K562 (cell line): ENCODE measurements at regions not wholly inside any gene's neighbourhood (a gene's known extent, or its start where the extent isn't known, plus 50 kb on each side); places are given as distances from the start of the nearest gene placed in this dataset.

Source experiments
- CXXC5 ChIP-seq: fragments of 250-450 bp; sonication (Bioruptor Pico); IDR thresholded peaks from 2 replicates; pipeline ENCODE4 v1.8.0; 2022; ENCODE audit warnings: inconsistent platforms, mild to moderate bottlenecking, moderate library complexity
- EZH2 ChIP-seq: IDR thresholded peaks from 2 replicates; pipeline ENCODE4 v1.6.1; 2012; ENCODE audit warnings: low read depth, mild to moderate bottlenecking, inconsistent platforms, low read length, borderline replicate concordance
- MAFF ChIP-seq: IDR thresholded peaks from 2 replicates; pipeline ENCODE4 v1.6.1; 2012; ENCODE audit warnings: low read length, improper control_type of control experiment
- ZNF239 ChIP-seq: fragments of 250-450 bp; sonication (Bioruptor Pico); IDR thresholded peaks from 2 replicates; pipeline ENCODE4 v1.4.0; 2020; ENCODE audit warnings: mild to moderate bottlenecking
- TF ChIP-seq, protein P1 (sequence below), 3 experiments: IDR thresholded peaks in 2 of 3; conservative IDR thresholded peaks in 1 of 3; 2 replicates each; pipeline ENCODE4 v1.5.1; 2011 to 2012; ENCODE audit warnings: low read length in 3 of 3, mild to moderate bottlenecking in 3 of 3, control low read depth in 2 of 3, improper control_type of control experiment in 1 of 3, inconsistent platforms in 1 of 3, low read depth in 1 of 3, mixed read lengths in 1 of 3, moderate library complexity in 1 of 3; ENCODE audit not compliant: insufficient read depth in 2 of 3
- TF ChIP-seq, protein P2 (sequence below): fragments of 250-450 bp; sonication (Bioruptor Pico); IDR thresholded peaks from 2 replicates; pipeline ENCODE4 v1.5.1; 2021; ENCODE audit warnings: mild to moderate bottlenecking
- TF ChIP-seq, protein P3 (sequence below): fragments of 250-450 bp; sonication (Bioruptor Pico); IDR thresholded peaks from 2 replicates; pipeline ENCODE4 v1.8.0; 2021; ENCODE audit warnings: moderate library complexity, mild to moderate bottlenecking, inconsistent platforms
- TF ChIP-seq, protein P4 (sequence below): fragments of 450-650 bp; conservative IDR thresholded peaks from 2 replicates; pipeline ENCODE4 v1.6.1; 2016; ENCODE audit warnings: missing genetic modification characterization, low read depth, mild to moderate bottlenecking, missing compliant biosample characterization, moderate library complexity

DNA sequence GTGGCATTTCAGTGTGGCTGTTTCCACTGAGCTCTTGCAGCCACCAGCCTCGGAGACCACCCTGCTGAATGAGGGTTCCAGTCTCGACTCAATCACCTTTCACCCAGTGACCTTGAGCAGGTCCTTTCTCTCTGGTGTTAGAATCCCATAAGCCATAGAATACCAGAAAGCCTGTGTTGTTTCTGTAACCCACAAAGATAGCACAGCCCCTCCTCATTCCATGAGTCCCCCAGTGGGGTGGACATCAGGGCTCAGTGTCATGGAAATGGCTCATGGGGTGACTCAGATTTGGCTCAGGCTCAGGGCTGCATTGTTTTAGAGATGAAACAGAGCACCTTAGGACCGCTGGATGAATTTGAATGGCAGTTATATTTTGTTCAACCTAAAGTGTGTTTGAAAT is 171.5 kb downstream of the PTPN11 start:
- TF ChIP-seq, protein P1, sequence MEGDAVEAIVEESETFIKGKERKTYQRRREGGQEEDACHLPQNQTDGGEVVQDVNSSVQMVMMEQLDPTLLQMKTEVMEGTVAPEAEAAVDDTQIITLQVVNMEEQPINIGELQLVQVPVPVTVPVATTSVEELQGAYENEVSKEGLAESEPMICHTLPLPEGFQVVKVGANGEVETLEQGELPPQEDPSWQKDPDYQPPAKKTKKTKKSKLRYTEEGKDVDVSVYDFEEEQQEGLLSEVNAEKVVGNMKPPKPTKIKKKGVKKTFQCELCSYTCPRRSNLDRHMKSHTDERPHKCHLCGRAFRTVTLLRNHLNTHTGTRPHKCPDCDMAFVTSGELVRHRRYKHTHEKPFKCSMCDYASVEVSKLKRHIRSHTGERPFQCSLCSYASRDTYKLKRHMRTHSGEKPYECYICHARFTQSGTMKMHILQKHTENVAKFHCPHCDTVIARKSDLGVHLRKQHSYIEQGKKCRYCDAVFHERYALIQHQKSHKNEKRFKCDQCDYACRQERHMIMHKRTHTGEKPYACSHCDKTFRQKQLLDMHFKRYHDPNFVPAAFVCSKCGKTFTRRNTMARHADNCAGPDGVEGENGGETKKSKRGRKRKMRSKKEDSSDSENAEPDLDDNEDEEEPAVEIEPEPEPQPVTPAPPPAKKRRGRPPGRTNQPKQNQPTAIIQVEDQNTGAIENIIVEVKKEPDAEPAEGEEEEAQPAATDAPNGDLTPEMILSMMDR (IDR thresholded peaks at IDR 0.05 in 2 of 3, conservative IDR thresholded peaks at IDR 0.05 in 1 of 3; ENCODE audit: insufficient read depth in 2 of 3, low read depth in 1 of 3, low read length in 3 of 3): no peak
- no peak for TF ChIP-seq CXXC5 (CRISPR knock-in tag)
- no peak for TF ChIP-seq MAFF
- TF ChIP-seq, protein P2, sequence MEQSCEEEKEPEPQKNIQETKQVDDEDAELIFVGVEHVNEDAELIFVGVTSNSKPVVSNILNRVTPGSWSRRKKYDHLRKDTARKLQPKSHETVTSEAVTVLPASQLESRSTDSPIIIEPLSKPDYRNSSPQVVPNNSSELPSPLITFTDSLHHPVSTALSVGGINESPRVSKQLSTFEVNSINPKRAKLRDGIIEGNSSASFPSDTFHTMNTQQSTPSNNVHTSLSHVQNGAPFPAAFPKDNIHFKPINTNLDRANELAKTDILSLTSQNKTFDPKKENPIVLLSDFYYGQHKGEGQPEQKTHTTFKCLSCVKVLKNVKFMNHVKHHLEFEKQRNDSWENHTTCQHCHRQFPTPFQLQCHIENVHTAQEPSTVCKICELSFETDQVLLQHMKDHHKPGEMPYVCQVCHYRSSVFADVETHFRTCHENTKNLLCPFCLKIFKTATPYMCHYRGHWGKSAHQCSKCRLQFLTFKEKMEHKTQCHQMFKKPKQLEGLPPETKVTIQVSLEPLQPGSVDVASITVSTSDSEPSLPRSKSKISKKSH (CRISPR knock-in tag): no peak
- TF ChIP-seq EZH2: no peak
- TF ChIP-seq, protein P3, sequence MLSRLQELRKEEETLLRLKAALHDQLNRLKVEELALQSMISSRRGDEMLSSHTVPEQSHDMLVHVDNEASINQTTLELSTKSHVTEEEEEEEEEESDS (CRISPR knock-in tag): no peak
- TF ChIP-seq ZNF239 (CRISPR knock-in tag): no peak
- TF ChIP-seq, protein P4, sequence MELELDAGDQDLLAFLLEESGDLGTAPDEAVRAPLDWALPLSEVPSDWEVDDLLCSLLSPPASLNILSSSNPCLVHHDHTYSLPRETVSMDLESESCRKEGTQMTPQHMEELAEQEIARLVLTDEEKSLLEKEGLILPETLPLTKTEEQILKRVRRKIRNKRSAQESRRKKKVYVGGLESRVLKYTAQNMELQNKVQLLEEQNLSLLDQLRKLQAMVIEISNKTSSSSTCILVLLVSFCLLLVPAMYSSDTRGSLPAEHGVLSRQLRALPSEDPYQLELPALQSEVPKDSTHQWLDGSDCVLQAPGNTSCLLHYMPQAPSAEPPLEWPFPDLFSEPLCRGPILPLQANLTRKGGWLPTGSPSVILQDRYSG (tag): no peak
